ENCODE measurements at regions not wholly inside any gene's neighbourhood (a gene's known extent, or its start where the extent isn't known, plus 50 kb on each side); places are given as distances from the start of the nearest gene placed in this dataset.
A peak's percentile ranks its signal among the peaks of the same experiment; 100 is the strongest.

- no peak for DNase-seq (ENCODE audit: low read depth)
Observed at GRCh38 chrX:103158317-103158621, 56.6 kb upstream of the BEX4 start.

GRCh38 chrX:103157496-103158316 is 57.2 kb upstream of the BEX4 start:
- peak; percentile 42 for DNase-seq (ENCODE audit: low read depth)

GRCh38 chrX:103155201-103155600 is 59.7 kb upstream of the BEX4 start:
- DNase-seq (ENCODE audit: low read depth): peak; percentile 36

DNA sequence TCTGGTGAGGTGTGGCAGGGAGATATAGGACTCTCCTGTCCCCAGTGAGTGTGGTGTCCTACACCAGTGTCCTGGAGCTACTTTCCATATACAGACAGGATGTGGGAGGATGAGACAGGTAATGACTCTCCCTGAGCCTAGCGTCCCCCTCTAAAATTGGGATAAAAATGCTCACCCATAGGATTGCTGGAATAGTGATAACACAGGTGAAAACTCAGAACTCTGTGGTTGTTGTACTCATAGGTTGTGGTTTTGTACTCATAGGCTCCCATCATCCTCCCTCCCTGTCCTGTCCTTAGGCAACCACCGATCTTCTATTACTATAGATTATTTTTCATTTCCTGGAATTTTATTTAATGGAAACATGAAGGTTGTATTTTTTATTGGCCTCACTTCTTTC is 60.7 kb upstream of the NXF3 start:
- DNase-seq (ENCODE audit: low read depth): no peak

DNA sequence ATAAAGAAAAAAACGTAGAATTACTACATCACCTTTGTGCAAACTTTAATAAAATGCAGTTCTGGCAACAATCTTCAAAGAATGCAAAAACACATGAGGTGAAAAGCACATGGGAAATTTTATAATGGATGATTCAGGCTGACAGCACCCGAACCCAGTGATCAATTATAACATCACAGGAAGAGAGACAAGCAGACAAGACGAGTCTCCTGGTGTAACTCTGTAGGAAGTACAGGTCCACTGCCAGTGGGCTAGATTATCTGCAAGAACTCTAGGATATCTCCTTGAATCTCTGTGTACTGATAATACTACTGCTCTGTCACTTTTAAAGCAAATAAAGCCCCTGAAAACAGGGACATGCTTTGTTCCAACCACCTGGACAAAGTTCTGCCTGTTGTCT is 58.9 kb upstream of the NXF3 start:
- DNase-seq (ENCODE audit: low read depth): no peak

DNA sequence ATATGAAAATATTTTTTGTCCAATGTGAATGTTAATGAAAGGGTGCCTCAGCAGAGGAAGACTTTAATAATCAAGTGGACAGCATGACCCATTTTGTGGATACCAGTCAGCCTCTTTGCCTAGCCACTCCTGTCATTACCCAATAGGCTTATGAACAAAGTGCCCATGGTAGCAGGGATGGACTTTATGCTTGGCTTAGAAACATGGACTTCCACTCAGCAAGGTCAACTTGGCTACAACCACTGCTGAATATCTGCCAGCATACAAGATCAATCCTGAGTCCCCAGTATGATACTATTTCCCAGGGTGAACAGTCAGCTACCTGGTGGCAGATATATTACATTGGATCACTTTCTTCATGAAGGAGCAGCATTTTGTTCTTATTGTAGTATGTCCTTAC is 56.7 kb upstream of the NXF3 start:
- no peak for DNase-seq (ENCODE audit: low read depth)

GRCh38 chrX:103148075-103148474 is 55.1 kb upstream of the NXF3 start:
- no peak for DNase-seq (ENCODE audit: low read depth)
